GM21526 (cell line): ENCODE measurements at regions not wholly inside any gene's neighbourhood (a gene's known extent, or its start where the extent isn't known, plus 50 kb on each side); places are given as distances from the start of the nearest gene placed in this dataset.
"Not testable (repeated sequence)": the region's sequence is repeated elsewhere in the genome, so short reads cannot be mapped to it uniquely, and the experiment has no call there.

ENCODE experiments used
- ATAC-seq: cut with Tn5 transposase; IDR thresholded peaks from one replicate; pipeline ENCODE4 v1.9.1; 2021; ENCODE audit warnings: moderate library complexity; ENCODE audit not compliant: unreplicated experiment, low FRiP score

DNA sequence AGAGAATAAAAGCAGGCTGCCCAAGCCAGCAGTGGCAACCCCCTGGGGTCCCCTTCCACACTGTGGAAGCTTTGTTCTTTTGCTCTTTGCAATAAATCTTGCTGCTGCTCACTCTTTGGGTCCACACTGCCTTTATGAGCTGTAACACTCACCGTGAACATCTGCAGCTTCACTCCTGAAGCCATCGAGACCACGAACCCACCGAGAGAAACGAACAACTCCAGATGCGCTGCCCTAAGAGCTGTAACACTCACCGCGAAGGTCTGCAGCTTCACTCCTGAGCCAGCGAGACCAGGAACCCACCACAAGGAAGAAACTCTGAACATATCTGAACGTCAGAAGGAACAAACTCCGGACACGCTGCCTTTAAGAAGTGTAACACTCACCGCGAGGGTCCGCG lies 1252.9 kb downstream of the STIM2 start:
- not testable (repeated sequence) for ATAC-seq

DNA sequence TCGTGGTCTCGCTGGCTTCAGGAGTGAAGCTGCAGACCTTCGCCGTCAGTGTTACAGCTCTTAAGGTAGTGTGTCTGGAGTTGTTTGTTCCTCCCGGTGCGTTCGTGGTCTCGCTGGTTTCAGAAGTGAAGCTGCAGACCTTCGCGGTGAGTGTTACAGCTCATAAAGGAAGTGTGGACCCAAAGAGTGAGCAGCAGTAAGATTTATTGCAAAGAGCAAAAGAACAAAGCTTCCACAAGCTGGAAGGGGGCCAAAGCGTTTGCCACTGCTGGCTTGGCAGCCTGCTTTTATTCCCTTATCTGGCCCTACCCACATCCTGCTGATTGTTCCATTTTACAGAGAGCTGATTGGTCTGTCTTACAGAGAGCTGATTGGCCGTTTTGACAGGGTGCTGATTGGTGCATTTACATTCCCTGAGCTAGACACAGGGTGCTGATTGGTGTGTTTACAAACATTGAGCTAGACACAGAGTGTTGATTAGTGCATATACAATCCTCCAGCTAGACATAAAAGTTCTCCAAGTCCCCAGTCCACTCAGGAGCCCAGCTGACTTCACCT lies 1256.0 kb downstream of the STIM2 start:
- ATAC-seq: not testable (repeated sequence)

DNA sequence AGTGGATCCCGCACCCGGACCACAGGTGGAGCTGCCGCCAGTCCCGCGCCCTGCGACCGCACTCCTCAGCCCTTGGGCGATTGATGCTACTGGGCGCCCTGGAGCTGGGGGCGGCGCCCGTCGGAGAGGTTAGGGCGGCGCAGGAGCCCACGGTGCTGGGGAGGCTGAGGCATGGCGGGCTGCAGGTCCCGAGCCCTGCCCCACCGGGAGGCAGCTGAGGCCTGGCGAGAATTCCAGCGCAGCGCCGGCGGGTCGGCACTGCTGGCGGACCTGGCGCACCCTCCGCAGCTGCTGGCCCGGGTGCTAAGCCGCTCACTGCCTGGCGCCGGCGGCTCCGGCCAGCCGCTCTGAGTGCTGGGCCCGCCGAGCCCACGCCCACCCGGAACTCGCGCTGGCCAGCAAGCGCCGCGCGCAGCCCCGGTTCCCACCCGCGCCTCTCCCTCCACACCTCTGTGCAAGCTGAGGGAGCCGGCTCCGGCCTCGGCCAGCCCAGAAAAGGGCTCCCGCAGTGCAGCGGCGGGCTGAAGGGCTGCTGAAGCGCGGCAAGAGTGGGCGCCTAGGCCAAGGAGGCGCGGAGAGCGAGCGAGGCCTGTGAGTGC lies 1256.5 kb downstream of the STIM2 start:
- ATAC-seq: no peak

DNA sequence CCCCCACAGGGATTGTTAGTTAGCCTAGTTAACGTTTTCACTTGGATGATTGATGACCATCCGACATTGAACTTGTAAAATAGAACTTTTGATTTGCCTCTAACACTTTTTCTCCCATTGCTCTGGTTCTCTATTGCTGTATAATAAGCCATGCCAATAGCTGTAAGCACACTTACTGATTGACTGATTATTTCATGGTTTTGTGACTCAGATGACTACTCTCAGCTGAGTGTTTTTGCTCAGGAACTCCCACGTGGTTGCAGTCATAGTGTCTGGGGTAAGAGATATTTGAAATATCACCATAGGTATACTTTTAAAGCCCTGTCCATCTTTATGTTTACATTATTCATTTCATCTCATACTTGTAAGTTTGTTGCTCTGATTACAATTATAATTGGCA lies 1285.5 kb downstream of the STIM2 start:
- ATAC-seq: no peak

DNA sequence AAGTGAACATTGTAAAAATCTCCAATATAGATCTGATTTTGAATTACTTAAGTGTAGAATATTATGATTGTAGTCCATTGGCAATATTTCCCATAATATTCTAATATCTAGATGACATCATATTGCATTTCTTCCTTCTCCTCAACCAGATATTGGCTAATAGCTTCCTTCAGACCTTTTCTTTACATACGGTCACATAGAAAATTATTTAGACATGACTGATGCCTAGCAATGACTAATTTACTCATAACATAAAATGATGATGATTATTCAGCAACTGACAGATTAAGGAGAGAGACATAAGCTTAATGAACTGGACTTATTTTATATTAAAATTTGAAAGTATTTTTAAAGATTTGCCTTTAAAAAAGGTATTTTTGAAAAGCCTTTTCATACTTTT lies 1287.6 kb downstream of the STIM2 start:
- ATAC-seq: no peak

DNA sequence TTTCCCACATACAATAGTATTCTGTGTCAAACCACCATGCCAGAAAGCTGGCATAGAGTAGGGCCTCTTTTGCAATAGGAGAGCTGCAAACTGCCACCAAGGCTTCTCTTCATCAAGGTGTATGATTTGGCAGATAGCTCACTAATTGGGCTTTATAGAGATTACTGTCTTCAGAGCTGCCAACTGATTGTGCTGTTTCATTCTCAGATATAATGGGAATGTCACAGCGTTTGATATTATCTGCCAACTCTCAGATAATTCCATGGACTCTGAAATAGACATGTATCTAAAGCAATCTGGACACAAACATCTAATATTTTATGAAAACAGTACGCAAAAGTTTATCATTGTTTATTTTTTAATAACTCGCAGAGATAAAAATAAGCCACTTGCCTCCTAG lies 1289.1 kb downstream of the STIM2 start:
- no peak for ATAC-seq

DNA sequence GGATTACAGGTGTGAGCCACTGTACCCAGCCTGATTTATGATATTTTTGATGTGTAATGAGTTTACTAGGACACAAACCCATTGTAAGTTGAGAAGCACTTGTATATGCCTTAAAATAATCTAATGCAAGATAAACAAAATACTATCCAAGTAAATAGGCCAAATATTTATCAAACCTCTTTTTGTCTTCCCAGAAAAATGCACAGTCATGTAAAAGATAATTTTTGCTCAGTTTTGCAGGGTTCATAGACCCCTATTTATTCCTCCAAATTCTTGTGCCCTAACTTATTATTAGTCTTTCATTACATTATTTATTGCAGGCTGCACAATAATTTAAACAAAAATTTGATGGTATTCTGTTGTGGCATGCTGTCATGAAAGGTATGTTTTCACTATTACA lies 1290.7 kb downstream of the STIM2 start:
- ATAC-seq: no peak

DNA sequence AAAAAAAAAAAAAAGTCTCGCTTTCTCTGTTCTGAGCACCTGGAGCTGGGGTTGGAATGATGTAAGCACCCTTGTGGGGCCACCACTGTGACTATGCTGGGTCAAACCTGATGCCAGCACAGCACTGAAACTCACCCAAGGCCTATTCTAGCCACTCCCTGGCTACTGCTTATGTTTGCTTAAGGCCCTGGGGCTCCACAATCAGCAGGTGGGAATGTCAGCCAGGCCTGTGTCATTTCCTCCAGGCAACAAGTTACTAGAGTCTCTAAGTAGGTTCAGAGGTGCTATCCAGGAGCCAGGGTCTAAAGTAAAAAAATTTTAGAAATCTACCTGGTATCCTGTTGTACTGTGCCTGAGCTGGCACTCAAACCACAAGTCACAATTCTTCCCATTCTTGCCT lies 1306.8 kb downstream of the STIM2 start:
- ATAC-seq: no peak

DNA sequence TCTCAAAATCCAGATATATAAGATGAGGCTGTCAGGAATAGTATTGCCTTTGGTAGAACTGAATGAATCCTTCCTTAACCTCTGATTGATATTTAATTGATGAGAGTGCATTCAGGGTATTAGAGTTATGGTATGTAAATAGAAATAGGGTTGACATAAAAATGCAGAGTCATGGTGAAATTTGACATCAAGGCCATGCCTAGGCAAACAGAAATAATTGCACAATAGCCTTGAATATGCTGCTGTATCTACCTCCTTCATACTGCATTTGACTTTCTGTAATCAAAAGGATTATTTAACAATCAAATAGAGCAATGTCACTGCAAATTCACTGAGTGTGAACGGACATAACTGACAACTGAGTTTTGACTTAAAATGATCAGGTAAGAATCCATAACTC lies 1316.3 kb downstream of the STIM2 start:
- no peak for ATAC-seq

DNA sequence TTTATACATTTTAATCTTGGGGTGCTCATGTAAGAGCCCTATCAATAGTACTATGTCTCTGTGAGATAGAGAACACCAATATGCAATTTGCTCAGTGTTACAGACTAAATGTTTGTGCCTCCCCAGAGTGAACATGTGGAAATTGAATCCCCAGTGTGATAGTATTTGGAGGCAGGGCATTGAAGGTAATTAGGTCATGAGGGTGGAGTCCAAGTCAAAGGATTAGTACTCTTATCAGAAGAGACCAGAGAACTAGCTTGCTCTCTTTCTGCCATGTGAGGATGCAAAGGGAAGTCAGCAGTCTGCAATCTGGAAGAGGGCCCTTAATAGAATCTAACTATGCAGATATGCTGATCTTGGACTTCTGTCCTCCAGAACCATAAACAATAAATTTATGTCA lies 1317.0 kb downstream of the STIM2 start:
- no peak for ATAC-seq

DNA sequence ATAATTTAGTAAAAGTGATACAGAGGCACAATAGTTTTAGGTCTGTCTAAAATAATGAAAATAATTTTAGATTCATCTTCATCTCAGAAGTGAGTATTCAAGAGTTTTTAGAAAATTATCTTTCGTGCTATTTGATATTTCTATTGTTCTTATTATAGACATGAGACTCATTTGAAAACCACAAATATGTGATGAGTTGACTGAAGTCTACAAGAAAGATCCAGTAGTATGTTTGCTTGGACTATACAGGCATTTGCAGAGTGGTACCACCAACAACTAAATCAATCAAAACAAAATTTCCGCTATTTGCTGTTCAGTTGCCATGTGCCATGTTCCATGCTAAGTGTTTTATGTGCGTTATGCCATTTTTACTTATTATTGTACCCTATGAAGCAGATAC lies 1318.5 kb downstream of the STIM2 start:
- no peak for ATAC-seq

DNA sequence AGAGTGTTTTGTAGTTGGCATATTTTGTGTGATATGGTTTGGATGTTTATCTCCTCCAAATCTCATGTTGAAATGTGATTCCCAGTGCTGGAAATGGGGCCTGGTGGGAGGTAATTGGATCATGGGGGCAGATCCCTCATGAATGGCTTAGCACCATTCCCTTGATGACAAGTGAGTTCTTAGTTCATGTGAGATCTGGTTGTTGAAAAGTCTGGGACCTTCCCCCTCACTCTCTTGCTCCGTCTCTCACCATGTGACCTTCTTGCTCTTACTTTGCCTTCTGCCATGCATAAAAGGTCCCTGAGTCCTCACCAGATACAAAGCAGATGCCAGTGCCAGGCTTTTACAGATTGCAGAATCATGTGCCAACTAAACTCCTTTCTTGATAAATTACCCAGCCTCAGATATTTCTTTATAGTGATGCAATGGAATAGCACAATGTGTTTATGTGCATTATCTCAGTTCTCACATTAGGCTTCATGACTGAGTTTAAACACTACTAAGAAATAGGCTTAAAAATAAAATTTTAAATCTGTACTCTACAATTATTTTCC lies 1348.8 kb downstream of the STIM2 start:
- ATAC-seq: no peak

DNA sequence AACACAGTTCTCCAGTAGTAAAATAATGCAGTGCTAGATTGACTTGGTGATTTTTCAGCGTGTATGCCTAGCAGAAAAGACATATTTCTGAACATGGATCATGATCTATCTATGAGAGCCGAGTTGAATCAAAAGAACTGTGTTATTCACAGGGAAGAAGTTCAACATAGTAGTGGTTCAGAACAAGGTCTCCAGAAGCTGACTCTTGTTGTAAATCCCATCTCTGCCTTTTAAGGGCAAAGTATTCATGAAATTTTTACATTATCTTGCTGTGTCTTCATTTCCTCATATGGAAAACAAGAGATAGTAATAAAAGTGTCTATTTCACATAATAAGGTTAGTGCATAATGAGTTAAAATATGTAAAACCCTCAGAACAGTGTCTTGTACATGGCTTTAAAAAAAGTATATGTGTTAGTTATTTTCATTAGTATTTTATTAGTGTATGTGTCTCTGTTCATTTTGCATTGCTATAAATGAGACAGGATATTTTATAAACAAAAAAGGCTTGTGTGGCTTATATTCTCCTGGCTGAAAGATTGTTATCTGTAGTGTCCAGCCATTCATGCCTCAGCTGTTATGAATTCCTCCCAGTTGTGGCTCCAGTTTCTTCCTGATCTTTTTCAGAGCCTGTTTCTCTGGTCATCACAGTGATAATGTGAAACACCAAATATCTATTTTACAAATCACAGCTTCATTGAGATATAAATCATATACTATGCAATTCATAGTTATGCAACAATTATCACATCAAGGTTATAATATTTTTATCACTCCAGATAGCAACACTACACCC lies 1351.2 kb downstream of the STIM2 start:
- no peak for ATAC-seq

DNA sequence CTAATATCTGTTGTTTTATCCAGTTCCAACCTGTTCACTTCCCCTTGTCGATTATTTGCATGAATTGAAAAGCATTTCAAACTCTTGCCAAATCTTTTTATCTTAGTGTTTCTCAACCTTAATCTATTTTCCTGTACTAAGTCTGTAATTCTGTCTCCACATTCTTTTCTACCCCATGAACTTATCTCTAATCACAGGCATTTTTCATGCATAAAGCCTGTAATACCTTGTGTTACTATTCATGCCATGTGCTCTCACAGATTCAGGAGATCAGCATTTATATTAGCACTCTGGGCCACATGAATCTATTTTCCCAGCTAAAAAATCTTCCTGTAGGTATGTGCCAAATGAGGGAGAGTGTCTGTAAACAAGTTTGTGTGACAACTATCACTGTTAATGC lies 1360.9 kb downstream of the STIM2 start:
- no peak for ATAC-seq

DNA sequence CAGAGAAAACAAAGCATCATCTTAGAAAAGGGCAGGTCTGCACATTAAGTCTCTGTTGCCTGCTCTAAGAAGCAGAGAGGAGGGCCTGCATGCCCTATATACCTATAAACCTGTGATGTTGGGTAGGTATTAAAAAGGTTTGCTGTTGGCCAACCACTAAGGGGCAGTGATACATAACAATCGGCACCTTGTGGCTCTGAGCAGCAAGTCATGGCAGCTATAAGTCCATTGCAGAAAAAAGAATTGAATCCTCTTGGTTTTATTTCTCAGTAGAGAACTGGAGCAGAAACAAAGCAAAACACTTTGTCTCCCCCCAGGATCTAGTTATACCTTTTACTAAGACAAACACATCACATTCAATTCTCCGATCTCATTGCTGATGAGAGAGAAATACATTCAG lies 1364.4 kb downstream of the STIM2 start:
- no peak for ATAC-seq

DNA sequence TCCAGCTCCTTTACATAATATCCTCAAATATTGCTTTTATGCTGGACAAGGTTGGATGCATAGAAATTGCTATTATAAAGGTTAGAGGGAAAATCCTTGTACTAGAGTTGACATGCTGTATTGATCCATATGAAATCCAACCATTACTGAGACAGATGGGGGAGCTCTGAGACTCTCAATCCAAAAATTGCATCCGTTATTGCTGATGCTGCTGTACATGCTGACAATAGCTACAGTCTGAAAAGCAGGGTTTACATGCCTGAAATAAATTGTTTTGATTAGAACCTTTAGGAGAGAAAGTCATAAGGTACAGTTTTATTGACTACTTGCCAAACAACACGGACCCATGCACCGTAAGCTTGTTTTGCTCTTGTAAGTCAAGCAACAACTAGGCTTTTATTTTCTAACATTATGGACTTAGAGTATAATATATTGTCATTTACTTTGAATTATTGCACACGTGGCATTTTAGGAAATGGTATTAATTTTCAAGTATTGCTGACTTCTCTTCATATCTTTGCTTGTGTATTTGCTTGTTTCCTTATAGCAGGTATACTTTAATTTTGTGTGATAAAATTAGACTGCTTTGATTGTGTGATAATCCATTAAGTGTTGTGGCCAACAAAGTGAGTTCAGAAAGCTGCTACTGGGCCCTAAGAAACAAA lies 1365.2 kb downstream of the STIM2 start:
- no peak for ATAC-seq

DNA sequence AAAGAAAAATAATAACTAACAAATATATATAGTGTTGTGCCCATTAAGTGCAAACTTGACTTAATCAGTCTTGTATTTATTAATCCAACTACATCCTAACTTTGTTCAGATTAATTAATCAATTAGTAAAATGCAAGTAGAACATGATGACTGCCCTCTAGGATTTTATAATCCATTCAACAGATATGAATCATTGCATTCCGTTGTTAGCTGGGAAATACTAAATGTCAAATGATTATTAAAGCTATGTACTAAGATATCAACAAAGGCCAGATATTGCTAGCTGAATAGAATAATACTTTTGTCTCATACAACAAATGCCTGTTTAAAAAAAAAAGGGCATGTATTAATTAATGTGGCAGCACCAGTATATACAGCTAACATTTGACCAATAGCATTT lies 1366.3 kb downstream of the STIM2 start:
- ATAC-seq: no peak

DNA sequence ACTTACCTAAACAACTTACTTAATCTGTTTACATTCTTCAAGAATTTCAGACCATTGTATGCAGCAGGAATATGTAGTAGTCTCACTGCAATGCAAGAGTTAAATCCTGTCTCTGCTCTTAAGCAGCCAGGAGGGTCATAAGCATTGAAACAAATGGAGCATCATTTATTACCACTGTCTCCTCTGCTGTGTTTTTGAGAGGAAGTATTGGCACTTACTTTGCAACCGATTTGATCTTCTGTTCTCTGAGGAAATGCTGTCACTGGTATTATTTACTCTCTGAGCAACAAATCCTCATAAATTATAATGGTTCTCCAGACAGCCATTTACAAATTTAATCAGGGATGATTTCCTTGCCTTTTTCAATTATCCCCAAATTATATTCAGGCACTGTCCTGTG lies 1367.1 kb downstream of the STIM2 start:
- no peak for ATAC-seq

DNA sequence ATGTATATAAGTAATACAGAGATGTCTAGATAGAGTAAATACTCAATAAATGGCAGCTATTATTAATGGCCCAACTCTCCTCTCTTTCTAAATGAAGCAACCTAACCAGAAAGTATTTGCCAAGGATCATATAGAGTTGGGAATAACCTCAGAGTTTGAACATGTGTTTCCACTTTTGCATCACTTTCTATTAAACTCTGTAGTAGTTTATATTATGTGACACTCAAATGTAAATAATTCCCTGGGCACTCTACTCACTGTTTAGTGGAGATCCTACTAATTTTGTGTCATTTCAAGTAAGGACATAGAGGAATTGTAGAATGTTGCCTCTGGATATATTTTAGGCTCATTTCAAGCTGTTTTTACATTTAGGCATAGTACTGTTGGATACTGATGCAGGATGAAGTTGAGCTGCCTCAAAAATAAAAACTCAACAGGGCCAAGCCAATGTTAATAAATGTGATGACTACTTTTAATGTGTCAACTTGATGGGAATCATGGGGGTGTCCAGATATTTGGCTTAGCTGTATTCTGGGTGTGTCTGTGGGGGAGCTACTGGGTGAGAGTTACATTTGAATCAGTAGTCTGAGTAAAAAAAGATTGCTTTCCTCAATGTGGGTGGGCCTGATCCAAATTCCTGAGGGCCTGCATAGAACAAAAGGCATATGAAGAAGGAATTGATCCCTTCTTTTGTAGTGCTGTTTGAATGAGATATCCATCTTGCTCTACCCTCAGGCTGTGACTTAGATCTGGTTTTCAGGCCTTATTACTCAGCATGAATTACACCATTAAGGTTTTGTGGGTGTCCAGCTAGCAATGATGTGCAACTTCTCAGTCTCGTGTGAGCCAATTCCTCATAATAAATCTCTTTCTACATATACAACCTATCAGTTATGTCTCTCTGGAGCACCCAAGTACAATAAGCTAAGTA lies 1368.2 kb downstream of the STIM2 start:
- ATAC-seq: no peak

DNA sequence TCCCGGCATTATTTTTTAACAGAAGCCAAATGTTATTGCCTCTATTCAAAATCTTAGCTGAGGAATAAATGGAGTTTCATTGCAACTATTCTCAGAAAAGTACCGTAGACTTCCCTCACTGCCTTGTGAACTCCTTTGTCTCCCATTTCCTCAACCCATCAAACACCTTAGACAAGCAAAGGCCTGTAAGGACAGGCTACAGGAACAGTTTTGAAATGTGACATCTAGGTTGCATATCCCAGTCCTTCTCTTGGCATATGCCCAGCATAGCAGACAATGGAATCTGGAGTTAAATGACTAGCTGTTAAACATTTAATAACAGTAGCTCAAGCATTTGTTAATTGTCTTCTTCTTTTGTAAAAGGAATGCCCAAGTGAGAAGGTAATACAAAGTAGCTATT lies 1371.7 kb downstream of the STIM2 start:
- ATAC-seq: no peak
